ENCODE measurements at regions not wholly inside any gene's neighbourhood (a gene's known extent, or its start where the extent isn't known, plus 50 kb on each side); places are given as distances from the start of the nearest gene placed in this dataset.
A peak's percentile ranks its signal among the peaks of the same experiment; 100 is the strongest.

DNA sequence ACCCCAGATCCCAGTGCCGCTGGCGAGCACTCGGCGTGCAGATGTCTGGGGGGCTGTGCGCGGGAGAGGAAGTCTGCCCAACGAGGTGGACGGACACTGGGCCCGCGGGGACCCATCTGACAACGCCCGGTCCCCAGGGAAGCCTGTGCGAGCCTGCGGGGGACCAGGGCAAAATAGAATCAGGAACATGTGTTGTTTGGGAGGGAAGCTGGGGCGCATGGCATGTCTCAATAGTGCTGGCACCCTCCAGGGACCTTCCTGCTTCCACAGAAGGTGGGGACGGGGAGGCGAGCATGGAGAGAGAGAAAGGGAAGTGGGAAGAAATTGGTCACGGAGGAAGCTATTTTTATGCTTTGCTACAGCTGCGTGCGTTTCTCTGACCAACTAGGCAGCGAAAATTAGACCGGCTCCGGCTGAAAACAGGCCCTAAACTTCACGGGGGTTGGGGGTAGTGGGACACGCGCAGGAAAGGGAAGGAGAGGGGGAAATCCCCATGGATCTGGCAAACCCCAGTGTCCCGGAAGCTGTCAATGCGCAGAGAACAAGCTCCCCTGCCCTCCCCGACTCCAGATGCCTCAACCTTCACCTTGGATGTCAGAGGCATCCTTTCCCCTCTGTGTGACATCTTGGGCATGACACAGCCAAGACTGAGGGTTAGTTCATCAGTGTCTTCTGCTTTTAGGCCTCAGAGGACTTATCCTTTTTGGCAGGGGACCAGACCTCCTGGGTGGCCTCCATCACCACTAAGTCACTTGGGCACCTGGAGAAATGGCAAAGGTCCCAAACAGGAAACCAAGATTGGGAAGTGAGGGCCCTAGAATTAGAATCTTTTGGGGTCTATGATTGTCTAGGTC, 169.8 kb upstream of the BCOR start:
- POLR2A ChIA-PET = interaction anchor here (0.6 to 1.6 kb wide), 2 partner anchors 91 to 454 kb away, joined by 3 to 6 read pairs; no protein-coding TSS in a partner anchor
- CTCF ChIA-PET = interaction anchor here (0.5 to 1.7 kb wide), 13 partner anchors 8 to 1024 kb away, joined by 3 to 6 read pairs (median 3); no protein-coding TSS in a partner anchor
- Histone ChIP-seq H2AFZ (ENCODE audit: low read depth) (no peak overlapping the region), H3K27me3 (ENCODE audit: insufficient read depth) (peaks cover 8% of the 10 kb centered on the region; the same call in 1 of the 2 replicates), H3K4me1 (ENCODE audit: control insufficient read depth in 1 of 2, insufficient read depth in 2 of 2, low read depth in 1 of 2, low read length in 1 of 2) (peaks cover 0 to 22% of the 10 kb centered on the region in 2 experiments; a peak in 1 of 4 replicates), H3K4me3 (ENCODE audit: low read depth in 2 of 2, low read length in 1 of 2) (no peak overlapping the region), H3K4me2 (peak overlapping the region; percentile 71; the same call in 1 of the 2 replicates), H4K20me1 (ENCODE audit: insufficient read depth) (no peaks in the 10 kb centered on the region), H3K9me2 (no peaks in the 10 kb centered on the region), H3K9ac (no peak overlapping the region), H3K9me3 (no peaks in the 10 kb centered on the region), H3K27ac (ENCODE audit: low read depth in 2 of 2, low read length in 1 of 2) (peak overlapping the region in 1 of 2 experiments; percentile 71; a peak in 2 of 4 replicates), H3F3A (replicated peaks; ENCODE audit: insufficient read depth) (no peaks in the 10 kb centered on the region), H3K79me2 (ENCODE audit: insufficient read depth) (no peaks in the 10 kb centered on the region), H3K36me3 (replicated peaks in 1 of 2; ENCODE audit: control insufficient read depth in 1 of 2, insufficient read depth in 2 of 2, low read length in 1 of 2) (no peaks in the 10 kb centered on the region)
- TF ChIP-seq EP300 (IDR thresholded peaks at IDR 0.05; ENCODE audit: borderline replicate concordance in 1 of 2, low read depth in 1 of 2, low read length in 1 of 2) = no peak
- no peak for TF ChIP-seq EZH2phosphoT487 (IDR thresholded peaks at IDR 0.05; ENCODE audit: borderline replicate concordance, low read depth)
- no peak for TF ChIP-seq NRF1 (IDR thresholded peaks at IDR 0.05; ENCODE audit: low read depth, low read length)
- TF ChIP-seq PBX3 (IDR thresholded peaks at IDR 0.05) = no peak
- no peak for DNase-seq
- WGBS (ENCODE audit: low lambda C conversion rate) = 46% methylated on average over 23 of the region's 29 CpGs

DNA sequence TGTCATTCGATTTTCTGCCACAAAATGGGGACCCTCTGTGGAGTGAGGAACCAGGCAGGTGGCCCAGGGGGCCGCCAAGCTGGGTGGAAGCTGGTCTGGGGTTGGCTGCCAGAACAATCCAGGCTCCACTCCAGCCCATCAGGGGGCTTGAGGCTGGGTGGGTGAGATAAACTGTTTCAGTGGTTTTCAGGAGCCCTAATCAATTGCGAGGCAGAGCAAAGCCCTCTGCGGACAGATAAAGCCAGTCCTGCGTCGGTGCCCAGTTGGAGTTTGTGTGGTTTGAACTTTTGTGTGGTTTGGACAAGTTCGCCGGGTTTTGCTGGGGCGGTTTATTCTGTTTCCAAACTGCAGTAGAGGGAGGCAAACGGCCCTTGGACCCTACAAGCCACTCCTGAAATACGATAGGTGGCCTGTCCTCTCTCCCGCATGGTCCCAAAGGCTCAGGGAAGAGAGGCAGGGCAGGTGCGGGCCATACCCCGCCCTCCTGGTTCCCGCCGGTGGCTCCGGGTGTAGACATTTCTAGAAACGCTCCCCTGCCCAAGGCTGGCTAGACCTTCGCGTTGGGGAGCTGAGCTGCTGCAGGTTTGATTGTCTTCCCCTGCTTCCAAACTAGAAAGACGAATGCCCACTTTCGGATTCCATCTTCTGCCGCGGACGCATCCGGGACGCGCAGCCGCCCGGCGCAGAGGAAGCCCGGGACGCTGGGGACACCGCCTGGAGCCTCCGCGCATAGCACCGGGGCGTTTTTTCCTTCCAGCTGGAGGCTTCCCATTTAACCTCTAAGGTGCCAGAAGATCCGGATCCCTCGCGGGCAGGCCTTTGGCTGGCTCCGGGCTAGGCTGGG, 169.0 kb upstream of the BCOR start:
- H3K4me1 ChIP-seq (ENCODE audit: control insufficient read depth in 1 of 2, insufficient read depth in 2 of 2, low read depth in 1 of 2, low read length in 1 of 2) = peaks cover 0 to 27% of the 10 kb centered on the region in 2 experiments; a peak in 1 of 4 replicates
- POLR2A ChIA-PET = interaction anchor here (0.6 to 1.6 kb wide), 2 partner anchors 90 to 453 kb away, joined by 3 to 6 read pairs; no protein-coding TSS in a partner anchor
- TF ChIP-seq RFX5 (IDR thresholded peaks at IDR 0.05; ENCODE audit: low read length) (no peak), CHD2 (IDR thresholded peaks at IDR 0.05; ENCODE audit: low read length, partially characterized antibody) (no peak), FOXJ3 (CRISPR knock-in tag; IDR thresholded peaks at IDR 0.05) (no peak), NRF1 (IDR thresholded peaks at IDR 0.05; ENCODE audit: low read depth, low read length) (peak; percentile 65), YY1 (IDR thresholded peaks at IDR 0.05; ENCODE audit: low read depth) (no peak), ZBTB33 (IDR thresholded peaks at IDR 0.05; ENCODE audit: borderline replicate concordance, low read depth) (no peak), REST (IDR thresholded peaks at IDR 0.05; ENCODE audit: low read depth, low read length) (no peak), EZH2phosphoT487 (IDR thresholded peaks at IDR 0.05; ENCODE audit: borderline replicate concordance, low read depth) (no peak), RAD21 (IDR thresholded peaks at IDR 0.05; ENCODE audit: low read length) (peak; percentile 85), SMC3 (IDR thresholded peaks at IDR 0.05; ENCODE audit: low read depth, low read length) (peak; percentile 77)
- TF ChIP-seq, protein P1, sequence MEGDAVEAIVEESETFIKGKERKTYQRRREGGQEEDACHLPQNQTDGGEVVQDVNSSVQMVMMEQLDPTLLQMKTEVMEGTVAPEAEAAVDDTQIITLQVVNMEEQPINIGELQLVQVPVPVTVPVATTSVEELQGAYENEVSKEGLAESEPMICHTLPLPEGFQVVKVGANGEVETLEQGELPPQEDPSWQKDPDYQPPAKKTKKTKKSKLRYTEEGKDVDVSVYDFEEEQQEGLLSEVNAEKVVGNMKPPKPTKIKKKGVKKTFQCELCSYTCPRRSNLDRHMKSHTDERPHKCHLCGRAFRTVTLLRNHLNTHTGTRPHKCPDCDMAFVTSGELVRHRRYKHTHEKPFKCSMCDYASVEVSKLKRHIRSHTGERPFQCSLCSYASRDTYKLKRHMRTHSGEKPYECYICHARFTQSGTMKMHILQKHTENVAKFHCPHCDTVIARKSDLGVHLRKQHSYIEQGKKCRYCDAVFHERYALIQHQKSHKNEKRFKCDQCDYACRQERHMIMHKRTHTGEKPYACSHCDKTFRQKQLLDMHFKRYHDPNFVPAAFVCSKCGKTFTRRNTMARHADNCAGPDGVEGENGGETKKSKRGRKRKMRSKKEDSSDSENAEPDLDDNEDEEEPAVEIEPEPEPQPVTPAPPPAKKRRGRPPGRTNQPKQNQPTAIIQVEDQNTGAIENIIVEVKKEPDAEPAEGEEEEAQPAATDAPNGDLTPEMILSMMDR (IDR thresholded peaks at IDR 0.05) = peak; percentile 69

More for the DNA sequence above, 169.0 kb upstream of the BCOR start:
- DNase-seq = peak; percentile 87
- Histone ChIP-seq H3K27me3 (ENCODE audit: insufficient read depth) (peaks cover 8% of the 10 kb centered on the region; the same call in 1 of the 2 replicates), H2AFZ (ENCODE audit: low read depth) (no peak overlapping the region), H3K4me3 (ENCODE audit: low read depth in 2 of 2, low read length in 1 of 2) (peak overlapping the region; percentile 38 to 54; a peak in 3 of 4 replicates), H3K36me3 (replicated peaks in 1 of 2; ENCODE audit: control insufficient read depth in 1 of 2, insufficient read depth in 2 of 2, low read length in 1 of 2) (no peaks in the 10 kb centered on the region), H3K27ac (ENCODE audit: low read depth in 2 of 2, low read length in 1 of 2) (peak overlapping the region in 1 of 2 experiments; percentile 71; a peak in 1 of 4 replicates), H4K20me1 (ENCODE audit: insufficient read depth) (no peaks in the 10 kb centered on the region), H3K9me2 (no peaks in the 10 kb centered on the region), H3K9ac (no peak overlapping the region), H3F3A (replicated peaks; ENCODE audit: insufficient read depth) (no peaks in the 10 kb centered on the region), H3K4me2 (peak overlapping the region; percentile 71), H3K9me3 (no peaks in the 10 kb centered on the region), H3K79me2 (ENCODE audit: insufficient read depth) (no peaks in the 10 kb centered on the region)
- 33% methylated on average over 12 of the region's 42 CpGs for WGBS (ENCODE audit: low lambda C conversion rate)
- CTCF ChIA-PET = interaction anchor here (0.5 to 1.7 kb wide), 13 partner anchors 9 to 1023 kb away, joined by 3 to 6 read pairs (median 3); no protein-coding TSS in a partner anchor

Data from SK-N-SH (cell line).